IMR-90 (cell line): ENCODE measurements at regions not wholly inside any gene's neighbourhood (a gene's known extent, or its start where the extent isn't known, plus 50 kb on each side); places are given as distances from the start of the nearest gene placed in this dataset.

Experiments
- ATAC-seq: fragments of 200-7000 bp; cut with Tn5 transposase; 2 replicates; pipeline ENCODE4 v1.9.1; 2020; ENCODE audit warnings: low read depth, mild to moderate bottlenecking, moderate library complexity
- BruUV-seq: library from RNA; stranded (reverse); fragments of 400-500 nt; replicated peaks from 2 replicates; lab custom pipeline; 2021; lab: Mats Ljungman, UMichigan
- CTCF ChIA-PET: fragments of 300-600 bp; formaldehyde crosslinking; extraction: SDS; loops from one replicate; lab custom pipeline; 2021; ENCODE audit warnings: antibody characterized with exemption; lab: Yijun Ruan, JAX
- POLR2A ChIA-PET: fragments of 300-600 bp; sonication (Branson Sonifier 250); formaldehyde crosslinking; loops from one replicate; lab custom pipeline; 2022; ENCODE audit warnings: antibody characterized with exemption; ENCODE audit not compliant: unreplicated experiment; lab: Charles Lee
- DNase-seq: peaks from one replicate; pipeline ENCODE4 v3.0.0; 2013
- H2AFZ ChIP-seq: replicated peaks from 2 replicates; pipeline ENCODE3; 2013; ENCODE audit warnings: low read length, mild to moderate bottlenecking; ENCODE audit not compliant: poor library complexity
- H2AK5ac ChIP-seq: 2 replicates; pipeline ENCODE4 v1.6.1; 2013; ENCODE audit warnings: low read depth, low read length, inconsistent platforms
- H2AK9ac ChIP-seq: replicated peaks from 2 replicates; pipeline ENCODE3; 2013; ENCODE audit warnings: mild to moderate bottlenecking, low read depth, low read length, moderate library complexity; ENCODE audit not compliant: poor library complexity
- H2BK120ac ChIP-seq: 2 replicates; pipeline ENCODE4 v1.6.1; 2013; ENCODE audit warnings: low read depth, low read length, inconsistent platforms
- H2BK15ac ChIP-seq: 3 replicates; pipeline ENCODE4 v1.6.1; 2013; ENCODE audit warnings: low read depth, low read length, inconsistent platforms
- H2BK20ac ChIP-seq: 2 replicates; pipeline ENCODE4 v1.6.1; 2013; ENCODE audit warnings: low read depth, mild to moderate bottlenecking, inconsistent platforms, low read length, moderate library complexity
- H2BK5ac ChIP-seq: 2 replicates; pipeline ENCODE4 v1.6.1; 2013; ENCODE audit warnings: mild to moderate bottlenecking, low read depth, low read length, inconsistent platforms; ENCODE audit not compliant: poor library complexity, severe bottlenecking
- H3K14ac ChIP-seq: replicated peaks from 2 replicates; pipeline ENCODE4 v1.6.1; 2013; ENCODE audit warnings: low read depth, low read length, inconsistent platforms
- H3K18ac ChIP-seq: 2 replicates; pipeline ENCODE4 v1.6.1; 2013; ENCODE audit warnings: low read depth, low read length, control low read depth
- H3K23ac ChIP-seq: 2 replicates; pipeline ENCODE4 v1.6.1; 2013; ENCODE audit warnings: low read depth, low read length, inconsistent platforms
- H3K27ac ChIP-seq: 2 replicates; pipeline ENCODE4 v1.5.1; 2013; ENCODE audit warnings: mild to moderate bottlenecking, control low read depth, low read length; ENCODE audit not compliant: insufficient read depth
- H3K27me3 ChIP-seq: 2 replicates; pipeline ENCODE4 v1.6.1; 2013; ENCODE audit warnings: low read length; ENCODE audit not compliant: control insufficient read depth, insufficient read depth
- H3K36me3 ChIP-seq: 2 replicates; pipeline ENCODE4 v1.6.1; 2013; ENCODE audit warnings: low read length, mixed read lengths; ENCODE audit not compliant: control insufficient read depth, insufficient read depth
- H3K4ac ChIP-seq: 2 replicates; pipeline ENCODE4 v1.6.1; 2013; ENCODE audit warnings: low read depth, low read length, inconsistent platforms
- H3K4me1 ChIP-seq: 2 replicates; pipeline ENCODE4 v1.6.1; 2013; ENCODE audit warnings: low read length, mixed read lengths; ENCODE audit not compliant: control insufficient read depth, insufficient read depth
- H3K4me2 ChIP-seq: 2 replicates; pipeline ENCODE4 v1.6.1; 2013; ENCODE audit warnings: low read depth, mild to moderate bottlenecking, control low read depth, low read length, moderate library complexity
- H3K4me3 ChIP-seq: 2 replicates; pipeline ENCODE4 v1.5.1; 2013; ENCODE audit warnings: low read depth, mild to moderate bottlenecking, control low read depth, low read length, moderate library complexity; ENCODE audit not compliant: insufficient read depth
- H3K56ac ChIP-seq: 2 replicates; pipeline ENCODE4 v1.6.1; 2013; ENCODE audit warnings: low read length, inconsistent platforms; ENCODE audit not compliant: insufficient read depth; ENCODE audit errors: extremely low read depth
- H3K79me1 ChIP-seq, 2 experiments: 2 replicates each; pipeline ENCODE4 v1.6.1; 2013; ENCODE audit warnings: low read length in 2 of 2, inconsistent platforms in 1 of 2, low read depth in 1 of 2
- H3K9ac ChIP-seq: 2 replicates; pipeline ENCODE4 v1.6.1; 2013; ENCODE audit warnings: low read depth, low read length, control low read depth
- H3K9me1 ChIP-seq: 2 replicates; pipeline ENCODE4 v1.6.1; 2013; ENCODE audit warnings: low read length, inconsistent platforms; ENCODE audit not compliant: insufficient read depth
- H3K9me3 ChIP-seq: 2 replicates; pipeline ENCODE4 v1.6.1; 2013; ENCODE audit warnings: low read length; ENCODE audit not compliant: control insufficient read depth, insufficient read depth
- H4K20me1 ChIP-seq: 2 replicates; pipeline ENCODE4 v1.6.1; 2013; ENCODE audit warnings: low read length, inconsistent platforms; ENCODE audit not compliant: insufficient read depth
- H4K5ac ChIP-seq: 2 replicates; pipeline ENCODE4 v1.6.1; 2013; ENCODE audit warnings: mild to moderate bottlenecking, low read depth, low read length, control low read depth
- H4K8ac ChIP-seq, 2 experiments: 2 replicates each; pipeline ENCODE4 v1.6.1; 2013; ENCODE audit warnings: low read depth in 2 of 2, low read length in 2 of 2, control low read depth in 1 of 2, inconsistent platforms in 1 of 2
- H4K91ac ChIP-seq: 2 replicates; pipeline ENCODE4 v1.6.1; 2013; ENCODE audit warnings: low read depth, low read length, inconsistent platforms; ENCODE audit not compliant: insufficient read depth
- BHLHE40 ChIP-seq: fragments of 150-350 bp; IDR thresholded peaks from 2 replicates; pipeline ENCODE4 v1.6.1; 2016; ENCODE audit warnings: mild to moderate bottlenecking, low read depth, low read length
- CHD1 ChIP-seq: IDR thresholded peaks from 2 replicates; pipeline ENCODE4 v1.6.1; 2012; ENCODE audit warnings: low read depth, low read length, improper control_type of control experiment
- ELK1 ChIP-seq: fragments of 150-350 bp; IDR thresholded peaks from 2 replicates; pipeline ENCODE4 v1.6.1; 2016; ENCODE audit warnings: low read depth, mild to moderate bottlenecking, low read length, moderate library complexity, borderline replicate concordance
- FOS ChIP-seq: fragments of 150-350 bp; IDR thresholded peaks from 2 replicates; pipeline ENCODE4 v1.6.1; 2016; ENCODE audit warnings: low read depth, low read length
- NFE2L2 ChIP-seq: fragments of 150-350 bp; IDR thresholded peaks from 2 replicates; pipeline ENCODE4 v1.6.1; 2016; ENCODE audit warnings: low read depth, mild to moderate bottlenecking, low read length
- RAD21 ChIP-seq: IDR thresholded peaks from 2 replicates; pipeline ENCODE4 v1.6.1; 2012; ENCODE audit warnings: low read length, improper control_type of control experiment
- RCOR1 ChIP-seq: IDR thresholded peaks from 2 replicates; pipeline ENCODE4 v1.6.1; 2012; ENCODE audit warnings: mild to moderate bottlenecking, low read length, improper control_type of control experiment; ENCODE audit not compliant: insufficient replicate concordance
- RFX5 ChIP-seq: IDR thresholded peaks from 2 replicates; pipeline ENCODE4 v1.8.0; 2012; ENCODE audit warnings: low read depth, mild to moderate bottlenecking, low read length, moderate library complexity
- SMC3 ChIP-seq: fragments of 150-350 bp; IDR thresholded peaks from 2 replicates; pipeline ENCODE4 v1.6.1; 2016; ENCODE audit warnings: low read depth, mild to moderate bottlenecking, antibody characterized with exemption, low read length, moderate library complexity
- USF2 ChIP-seq: fragments of 150-350 bp; IDR thresholded peaks from 2 replicates; pipeline ENCODE4 v1.6.1; 2017; ENCODE audit warnings: mild to moderate bottlenecking, antibody characterized with exemption, low read length, low read depth
- WGBS, 2 experiments: methylation state at CpG; one replicate each; pipeline versions ENCODE4 v1.1.5 to v1.1.7; 2013; ENCODE audit warnings: missing lambda C conversion rate in 2 of 2; ENCODE audit not compliant: insufficient read length in 1 of 2; ENCODE audit errors: extremely low coverage in 2 of 2; 5-methylcytosine and 5-hydroxymethylcytosine counted together
- dilution Hi-C: fragments of 300-500 bp; cut with HindIII; formaldehyde crosslinking; loops from one replicate; pipeline ENCODE4 v1.14.3; 2018; ENCODE audit warnings: low sequenced_read_pairs; ENCODE audit not compliant: unreplicated experiment
- in situ Hi-C: fragments of 300-500 bp; cut with MboI; formaldehyde crosslinking; loops from 3 replicates; pipeline ENCODE4 v1.14.3; 2019; ENCODE audit warnings: low sequenced_read_pairs, inconsistent platforms, mixed read lengths
- intact Hi-C: fragments of 100-400 bp; cut with micrococcal nuclease; formaldehyde crosslinking; loops from 2 replicates; pipeline ENCODE4 v1.10.0; 2022

GRCh38 chr10:53071505-53072125, 299.0 kb upstream of the MBL2 start:
- DNase-seq (no peak), ATAC-seq (no peak)
- Histone ChIP-seq H3K4me2 (no peak overlapping the region), H2AK9ac (no peak overlapping the region), H2BK20ac (no peak overlapping the region), H4K20me1 (no peaks in the 10 kb centered on the region), H2BK5ac (no peak overlapping the region), H3K9ac (no peak overlapping the region), H3K9me1 (no peaks in the 10 kb centered on the region), H3K4ac (no peak overlapping the region), H2BK120ac (no peak overlapping the region), H3K9me3 (no peaks in the 10 kb centered on the region), H3K56ac (no peak overlapping the region), H3K4me3 (no peak overlapping the region), H3K14ac (no peak overlapping the region), H3K36me3 (no peaks in the 10 kb centered on the region), H2BK15ac (no peak overlapping the region), H3K27me3 (no peaks in the 10 kb centered on the region), H4K91ac (no peak overlapping the region), H3K4me1 (no peaks in the 10 kb centered on the region), H4K8ac (no peak overlapping the region), H3K18ac (no peak overlapping the region), H2AFZ (no peak overlapping the region), H3K23ac (no peak overlapping the region), H3K79me1 (no peaks in the 10 kb centered on the region), H2AK5ac (no peak overlapping the region), H4K5ac (no peak overlapping the region), H3K27ac (no peak overlapping the region)
- in situ Hi-C loops: no loop called here
- CTCF ChIA-PET: interaction anchor here (0.5 kb wide), 1 partner anchor 14 kb away, joined by 4 read pairs; no protein-coding TSS in a partner anchor
- dilution Hi-C loops: no loop called here
- BruUV-seq: no TSS peak
- no CpG with 5 or more reads among the region's 4 CpGs for WGBS, 2 experiments
- TF ChIP-seq RAD21: no peak
- TF ChIP-seq BHLHE40: no peak
- no peak for TF ChIP-seq ELK1
- TF ChIP-seq RFX5: no peak
- no peak for TF ChIP-seq NFE2L2
- no peak for TF ChIP-seq CHD1
- TF ChIP-seq SMC3: no peak
- no peak for TF ChIP-seq FOS
- TF ChIP-seq RCOR1: no peak
- TF ChIP-seq USF2: no peak
- intact Hi-C loops: no loop called here
- POLR2A ChIA-PET: no interaction called here
